ENCODE measurements at regions not wholly inside any gene's neighbourhood (a gene's known extent, or its start where the extent isn't known, plus 50 kb on each side); places are given as distances from the start of the nearest gene placed in this dataset.
"Not testable (repeated sequence)": the region's sequence is repeated elsewhere in the genome, so short reads cannot be mapped to it uniquely, and the experiment has no call there.

DNA sequence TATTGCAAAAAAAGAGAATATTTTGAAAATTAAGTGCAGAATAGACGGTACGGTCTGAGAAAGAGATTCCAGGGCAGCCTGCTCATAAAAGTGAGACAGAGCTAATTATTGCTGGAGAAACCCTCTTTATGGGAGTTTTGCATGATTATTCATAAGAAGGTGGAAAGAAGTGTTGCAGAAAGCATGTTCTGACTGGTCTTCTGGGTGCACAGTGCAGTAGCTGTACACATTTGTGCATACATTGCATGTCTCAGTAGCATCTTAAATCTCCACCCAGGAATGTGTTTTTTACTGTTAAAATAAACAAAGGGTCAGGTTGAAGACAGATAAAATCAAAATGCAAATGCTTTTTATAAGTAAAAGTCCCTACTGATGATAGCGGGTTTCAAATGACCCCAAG is 1813.6 kb upstream of the DEFB115 start:
- intact Hi-C loops (cut with DNase I), result no loop called here
- Histone ChIP-seq H3K9me3 (peaks cover 0 to 5% of the 10 kb centered on the region in 2 donors), H3K36me3 (no peaks in the 10 kb centered on the region), H3K27me3 (peaks cover 0 to 27% of the 10 kb centered on the region in 2 donors), H3K27ac (no peak overlapping the region), H3K4me3 (no peak overlapping the region), H3K4me1 (no peaks in the 10 kb centered on the region)
- TF ChIP-seq, protein P1, sequence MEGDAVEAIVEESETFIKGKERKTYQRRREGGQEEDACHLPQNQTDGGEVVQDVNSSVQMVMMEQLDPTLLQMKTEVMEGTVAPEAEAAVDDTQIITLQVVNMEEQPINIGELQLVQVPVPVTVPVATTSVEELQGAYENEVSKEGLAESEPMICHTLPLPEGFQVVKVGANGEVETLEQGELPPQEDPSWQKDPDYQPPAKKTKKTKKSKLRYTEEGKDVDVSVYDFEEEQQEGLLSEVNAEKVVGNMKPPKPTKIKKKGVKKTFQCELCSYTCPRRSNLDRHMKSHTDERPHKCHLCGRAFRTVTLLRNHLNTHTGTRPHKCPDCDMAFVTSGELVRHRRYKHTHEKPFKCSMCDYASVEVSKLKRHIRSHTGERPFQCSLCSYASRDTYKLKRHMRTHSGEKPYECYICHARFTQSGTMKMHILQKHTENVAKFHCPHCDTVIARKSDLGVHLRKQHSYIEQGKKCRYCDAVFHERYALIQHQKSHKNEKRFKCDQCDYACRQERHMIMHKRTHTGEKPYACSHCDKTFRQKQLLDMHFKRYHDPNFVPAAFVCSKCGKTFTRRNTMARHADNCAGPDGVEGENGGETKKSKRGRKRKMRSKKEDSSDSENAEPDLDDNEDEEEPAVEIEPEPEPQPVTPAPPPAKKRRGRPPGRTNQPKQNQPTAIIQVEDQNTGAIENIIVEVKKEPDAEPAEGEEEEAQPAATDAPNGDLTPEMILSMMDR (IDR thresholded peaks at IDR 0.05), result no peak
- ATAC-seq (no peak), DNase-seq (no peak)

DNA sequence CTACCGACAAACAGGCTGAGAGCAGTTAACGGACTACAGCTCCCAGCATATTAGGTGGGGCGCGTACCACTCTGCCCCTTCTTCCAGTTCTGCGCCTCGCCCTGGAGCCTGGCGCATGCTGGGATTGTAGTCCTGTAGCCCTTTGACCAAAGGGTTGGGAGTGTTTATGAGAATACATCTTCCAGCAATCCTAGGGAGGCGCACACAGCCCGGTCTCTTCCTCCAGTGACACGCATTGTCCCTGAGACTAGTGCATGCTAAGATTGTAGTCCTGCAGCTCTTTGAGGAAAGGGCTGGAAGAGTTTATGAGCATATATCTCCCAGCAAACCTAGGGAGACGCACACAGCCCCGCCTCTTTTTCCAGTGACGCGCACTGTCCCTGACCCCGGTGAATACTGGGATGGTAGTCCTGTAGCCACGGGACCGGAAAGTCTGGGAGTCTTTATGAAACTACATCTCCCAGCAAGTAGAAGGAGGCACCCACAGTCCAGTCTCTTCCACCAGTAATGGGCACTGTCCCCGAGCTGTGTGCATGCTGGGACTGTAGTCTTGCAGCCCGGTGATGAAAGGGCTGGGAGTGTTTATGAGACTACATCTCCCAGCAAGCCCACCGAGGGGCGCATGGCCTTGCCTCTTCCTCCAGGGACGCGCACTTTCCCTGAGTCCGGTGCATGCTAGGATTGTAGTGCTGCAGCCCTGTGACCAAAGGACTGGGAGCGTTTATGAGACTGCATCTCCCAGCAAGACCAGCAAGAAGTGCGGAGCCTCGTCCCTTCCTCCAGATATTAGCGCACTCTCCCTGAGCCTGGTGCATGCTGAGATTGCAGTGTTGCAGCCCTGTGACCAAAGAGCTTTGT is 1812.2 kb upstream of the DEFB115 start:
- not testable (repeated sequence) for H3K4me1 ChIP-seq, H3K4me3 ChIP-seq, H3K27ac ChIP-seq, H3K36me3 ChIP-seq
- intact Hi-C loops (cut with DNase I), result loop anchor here in 1 of 2 donors (5.0 kb wide), 1 partner anchor 92 kb away; no protein-coding TSS in a partner anchor
- peak; percentile 99 for ATAC-seq
- DNase-seq, result peak in 3 of 4 donors; percentile 6 to 70 (median 65)
- peaks cover 0 to 10% of the 10 kb centered on the region in 2 donors for H3K9me3 ChIP-seq
- peaks cover 0 to 29% of the 10 kb centered on the region in 2 donors for H3K27me3 ChIP-seq

DNA sequence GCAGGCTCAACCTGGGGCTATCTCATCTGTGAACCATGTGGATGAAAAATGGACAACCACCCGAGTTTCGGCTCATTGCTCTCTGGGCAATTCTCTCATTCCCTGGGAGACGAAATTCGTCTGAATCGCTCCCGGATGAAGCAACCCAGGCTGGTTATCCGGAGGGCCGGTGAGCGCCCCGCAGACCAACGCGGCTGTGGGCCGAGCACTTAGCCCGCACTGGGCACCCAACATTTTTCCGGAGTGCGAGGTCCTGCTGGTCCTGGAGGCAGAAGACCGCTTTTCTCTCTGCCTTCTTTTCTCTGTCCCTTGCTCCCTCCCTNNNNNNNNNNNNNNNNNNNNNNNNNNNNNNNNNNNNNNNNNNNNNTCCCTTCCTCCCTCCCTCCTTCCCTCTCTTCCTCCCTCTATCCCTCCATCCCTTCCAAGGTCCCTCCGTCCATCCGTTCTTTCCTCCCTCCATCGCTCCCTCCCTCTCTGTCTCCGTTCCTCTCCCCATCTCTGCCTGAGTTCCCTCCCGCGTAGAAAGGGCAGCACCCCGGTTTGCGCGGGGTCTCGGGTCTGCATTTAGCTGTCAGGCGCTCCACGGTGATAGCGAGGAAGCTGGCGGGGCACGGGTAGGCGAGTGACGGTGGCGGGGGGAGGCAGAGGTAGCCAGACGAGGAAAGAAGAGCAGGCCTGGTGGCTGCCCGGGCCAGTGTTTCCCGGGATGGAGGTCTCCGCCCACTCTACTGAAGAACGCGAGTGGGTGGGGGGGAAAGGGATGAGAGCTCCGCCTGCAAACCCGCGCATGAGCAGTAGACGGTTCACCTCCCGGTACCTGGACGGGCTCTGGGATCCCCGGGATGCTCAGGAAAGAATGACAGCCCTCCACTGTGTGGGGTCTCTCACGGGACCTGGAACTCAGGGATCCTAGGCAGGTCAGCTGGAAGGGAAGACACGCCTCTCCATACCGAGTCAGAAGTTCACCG is 1809.7 kb upstream of the DEFB115 start:
- not testable (repeated sequence) for H3K36me3 ChIP-seq, H3K4me1 ChIP-seq, H3K4me3 ChIP-seq, H3K27ac ChIP-seq, ATAC-seq
- H3K9me3 ChIP-seq, result peaks cover 0 to 10% of the 10 kb centered on the region in 2 donors
- H3K27me3 ChIP-seq, result peaks cover 0 to 29% of the 10 kb centered on the region in 2 donors
- intact Hi-C loops (cut with DNase I), result loop anchor here in 1 of 2 donors (5.0 kb wide), 1 partner anchor 90 kb away; no protein-coding TSS in a partner anchor
- DNase-seq, result peak in 1 of 4 donors; percentile 69

DNA sequence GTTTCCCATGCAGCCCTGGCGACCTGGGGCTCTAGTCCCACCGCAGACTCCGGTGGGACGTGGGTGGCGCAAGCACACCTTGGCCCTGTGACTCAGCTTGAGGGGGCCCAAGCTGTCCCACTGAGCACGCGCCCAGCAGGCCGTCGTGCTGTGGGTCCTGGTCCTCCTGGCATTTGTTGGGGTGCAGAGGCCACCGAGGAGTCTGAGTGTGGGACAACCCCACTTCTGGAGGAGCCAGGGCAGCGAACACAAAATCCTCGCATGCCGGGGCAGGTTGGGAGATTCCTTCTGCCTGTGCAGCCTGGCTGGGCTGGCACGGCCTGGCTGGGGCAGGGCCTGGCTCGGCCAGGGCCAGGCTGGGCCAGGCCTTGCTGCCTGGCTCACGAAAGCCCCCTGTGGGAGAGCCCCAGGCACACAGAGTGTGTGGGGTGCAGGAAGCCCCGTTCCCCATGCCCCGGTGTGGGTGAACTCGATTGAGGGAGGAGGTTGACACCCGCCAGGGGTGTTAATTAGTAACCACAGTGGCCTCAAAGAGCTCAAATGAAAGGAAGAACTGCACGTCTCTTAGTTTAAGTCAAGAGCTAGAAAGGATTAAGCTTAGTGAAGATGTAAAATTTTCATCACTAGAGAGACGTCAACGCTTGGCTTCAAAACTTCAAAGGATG is 1808.5 kb upstream of the DEFB115 start:
- Histone ChIP-seq H3K27me3 (peaks cover 0 to 29% of the 10 kb centered on the region in 2 donors), H3K4me3 (no peak overlapping the region), H3K9me3 (peaks cover 0 to 10% of the 10 kb centered on the region in 2 donors), H3K36me3 (no peaks in the 10 kb centered on the region), H3K27ac (no peak overlapping the region), H3K4me1 (no peaks in the 10 kb centered on the region)
- TF ChIP-seq, protein P1 (IDR thresholded peaks at IDR 0.05), result no peak
- DNase-seq (peak in 1 of 4 donors; percentile 51), ATAC-seq (no peak)
- intact Hi-C loops (cut with DNase I), result loop anchor here in 1 of 2 donors (5.0 kb wide), 1 partner anchor 88 kb away; no protein-coding TSS in a partner anchor

DNA sequence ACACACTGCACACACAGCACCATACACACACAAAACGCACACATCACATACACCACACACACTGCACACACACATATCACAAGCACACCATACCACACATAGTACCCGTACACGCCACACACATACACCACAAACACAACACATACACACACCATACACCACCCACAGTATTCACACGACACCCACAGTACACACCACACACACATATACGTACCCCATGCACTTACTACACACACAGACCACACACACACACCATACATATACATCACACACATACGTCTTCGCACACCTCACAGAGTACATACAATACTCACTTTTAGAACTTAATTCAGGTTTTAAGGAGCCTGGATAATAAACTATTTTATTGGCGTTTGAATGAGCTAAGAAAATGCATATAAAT is 1805.3 kb upstream of the DEFB115 start:
- ATAC-seq (no peak), DNase-seq (no peak)
- Histone ChIP-seq H3K4me1 (no peaks in the 10 kb centered on the region), H3K9me3 (peaks cover 0 to 10% of the 10 kb centered on the region in 2 donors), H3K4me3 (no peak overlapping the region), H3K36me3 (no peaks in the 10 kb centered on the region), H3K27ac (no peak overlapping the region), H3K27me3 (peaks cover 0 to 14% of the 10 kb centered on the region in 2 donors)
- TF ChIP-seq, protein P1 (IDR thresholded peaks at IDR 0.05), result no peak
- intact Hi-C loops (cut with DNase I), result no loop called here

DNA sequence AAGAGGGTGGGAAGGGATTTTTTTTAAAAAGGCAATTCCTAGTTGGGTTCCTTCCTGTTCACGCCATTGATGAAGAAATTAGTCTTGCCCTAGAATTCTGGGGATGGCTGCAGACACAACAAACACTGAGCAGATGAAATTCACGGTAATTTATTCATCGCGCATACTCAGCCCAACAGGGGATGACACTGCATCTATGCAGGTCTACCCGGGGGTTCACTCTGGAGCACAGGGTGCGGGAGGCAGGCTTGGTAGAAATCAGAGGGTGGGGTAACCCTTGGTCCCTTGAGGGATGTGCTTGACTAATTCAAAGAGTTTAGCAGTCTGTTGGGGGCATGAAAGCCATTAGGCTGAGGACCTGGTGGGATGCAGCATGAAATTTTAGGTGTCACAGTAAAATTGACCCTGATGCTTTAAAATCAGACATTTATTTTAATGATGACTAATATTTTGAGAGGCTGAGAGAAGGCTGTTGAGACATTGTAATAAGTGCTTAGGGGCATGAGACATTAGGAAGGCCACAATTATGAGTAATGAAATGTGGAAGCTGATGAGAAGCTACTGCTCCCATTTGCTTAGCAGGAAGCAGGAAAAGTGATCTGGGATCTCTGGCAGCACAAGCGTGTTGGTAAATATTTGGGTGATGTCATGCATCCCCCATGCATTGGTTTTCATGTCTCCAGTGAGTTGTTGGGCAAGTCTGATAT is 1800.3 kb upstream of the DEFB115 start:
- ATAC-seq; H3K27me3 ChIP-seq; H3K9me3 ChIP-seq; DNase-seq; intact Hi-C loops (cut with DNase I); H3K27ac ChIP-seq; H3K4me1 ChIP-seq; H3K4me3 ChIP-seq; H3K36me3 ChIP-seq: not testable (repeated sequence)
